DND-41 (cell line): ENCODE measurements at regions not wholly inside any gene's neighbourhood (a gene's known extent, or its start where the extent isn't known, plus 50 kb on each side); places are given as distances from the start of the nearest gene placed in this dataset.

Source experiments
- EZH2 ChIP-seq: IDR thresholded peaks from 3 replicates; pipeline ENCODE4 v1.6.1; 2012; ENCODE audit warnings: borderline replicate concordance, low read depth, mild to moderate bottlenecking, moderate library complexity, low read length, inconsistent platforms; ENCODE audit not compliant: severe bottlenecking
- TF ChIP-seq, protein P1 (sequence below): IDR thresholded peaks from 2 replicates; pipeline ENCODE4 v1.5.1; 2012; ENCODE audit warnings: borderline replicate concordance, low read length, moderate library complexity, mild to moderate bottlenecking; ENCODE audit not compliant: poor library complexity, severe bottlenecking; ENCODE audit errors: extremely low read depth

DNA sequence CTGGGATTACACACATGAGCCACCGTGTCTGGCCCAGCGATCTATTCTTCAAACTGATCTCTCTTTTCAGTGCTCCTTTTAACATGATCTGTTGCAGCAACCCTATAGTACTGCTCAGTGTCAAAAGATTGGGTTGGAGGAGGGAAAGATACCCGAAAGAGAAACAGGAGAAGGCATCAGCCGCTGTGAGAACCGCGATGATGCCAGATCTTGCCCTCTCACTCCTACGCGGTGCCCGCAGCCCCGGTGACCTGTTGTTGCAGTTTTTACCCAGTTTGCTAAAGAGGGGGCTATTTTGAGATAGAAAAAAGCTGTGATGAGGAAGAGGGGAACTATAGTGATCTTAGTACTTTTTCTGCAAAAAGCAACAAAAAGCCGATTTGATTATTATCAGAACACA, 335.5 kb downstream of the KCNS3 start:
- TF ChIP-seq, protein P1, sequence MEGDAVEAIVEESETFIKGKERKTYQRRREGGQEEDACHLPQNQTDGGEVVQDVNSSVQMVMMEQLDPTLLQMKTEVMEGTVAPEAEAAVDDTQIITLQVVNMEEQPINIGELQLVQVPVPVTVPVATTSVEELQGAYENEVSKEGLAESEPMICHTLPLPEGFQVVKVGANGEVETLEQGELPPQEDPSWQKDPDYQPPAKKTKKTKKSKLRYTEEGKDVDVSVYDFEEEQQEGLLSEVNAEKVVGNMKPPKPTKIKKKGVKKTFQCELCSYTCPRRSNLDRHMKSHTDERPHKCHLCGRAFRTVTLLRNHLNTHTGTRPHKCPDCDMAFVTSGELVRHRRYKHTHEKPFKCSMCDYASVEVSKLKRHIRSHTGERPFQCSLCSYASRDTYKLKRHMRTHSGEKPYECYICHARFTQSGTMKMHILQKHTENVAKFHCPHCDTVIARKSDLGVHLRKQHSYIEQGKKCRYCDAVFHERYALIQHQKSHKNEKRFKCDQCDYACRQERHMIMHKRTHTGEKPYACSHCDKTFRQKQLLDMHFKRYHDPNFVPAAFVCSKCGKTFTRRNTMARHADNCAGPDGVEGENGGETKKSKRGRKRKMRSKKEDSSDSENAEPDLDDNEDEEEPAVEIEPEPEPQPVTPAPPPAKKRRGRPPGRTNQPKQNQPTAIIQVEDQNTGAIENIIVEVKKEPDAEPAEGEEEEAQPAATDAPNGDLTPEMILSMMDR, result no peak
- no peak for TF ChIP-seq EZH2
